GM12873 (cell line): ENCODE measurements at regions not wholly inside any gene's neighbourhood (a gene's known extent, or its start where the extent isn't known, plus 50 kb on each side); places are given as distances from the start of the nearest gene placed in this dataset.

ENCODE experiments used
- CTCF ChIP-seq: IDR thresholded peaks from 2 replicates; pipeline ENCODE4 v1.5.1; 2012; ENCODE audit warnings: low read depth, mild to moderate bottlenecking, moderate library complexity, low read length, control low read depth; ENCODE audit not compliant: insufficient read depth; ENCODE audit errors: missing control alignments

GRCh38 chr1:9419369-9420041 lies 119.8 kb upstream of the SLC25A33 start:
- no peak for TF ChIP-seq CTCF

- no peak for TF ChIP-seq CTCF
These were observed 118.3 kb upstream of the SLC25A33 start for GRCh38 chr1:9420835-9421532.

- TF ChIP-seq CTCF, result no peak
These were observed 117.8 kb upstream of the SLC25A33 start for GRCh38 chr1:9421533-9421873.

GRCh38 chr1:9422321-9422720 lies 116.9 kb upstream of the SLC25A33 start:
- TF ChIP-seq CTCF, result no peak

GRCh38 chr1:9422911-9423505 lies 116.3 kb upstream of the SLC25A33 start:
- no peak for TF ChIP-seq CTCF

GRCh38 chr1:9424261-9424660 lies 115.0 kb upstream of the SLC25A33 start:
- no peak for TF ChIP-seq CTCF

GRCh38 chr1:9425859-9426258 lies 113.4 kb upstream of the SLC25A33 start:
- TF ChIP-seq CTCF, result no peak
